ENCODE measurements at regions not wholly inside any gene's neighbourhood (a gene's known extent, or its start where the extent isn't known, plus 50 kb on each side); places are given as distances from the start of the nearest gene placed in this dataset.
"Not testable (repeated sequence)": the region's sequence is repeated elsewhere in the genome, so short reads cannot be mapped to it uniquely, and the experiment has no call there.

- no peak overlapping the region for H3K27ac Mint-ChIP-seq
- no peaks in the 10 kb centered on the region for H3K27me3 Mint-ChIP-seq (ENCODE audit: low read depth)
- peaks cover 7% of the 10 kb centered on the region for H3K9me3 Mint-ChIP-seq
- H3K4me3 Mint-ChIP-seq: no peak overlapping the region
- H3K4me1 Mint-ChIP-seq: peaks cover 8% of the 10 kb centered on the region
- no peaks in the 10 kb centered on the region for H3K36me3 Mint-ChIP-seq
- DNase-seq (ENCODE audit: low spot score in 2 of 2, unreplicated experiment in 2 of 2): no peak
- no peak for TF ChIP-seq CTCF (IDR thresholded peaks at IDR 0.05; ENCODE audit: unreplicated experiment)
Measured at GRCh38 chr6:168852376-168852884, 401.2 kb downstream of the THBS2 start.

- no peak for DNase-seq (ENCODE audit: low spot score in 2 of 2, unreplicated experiment in 2 of 2)
- Mint-ChIP-seq H3K4me3 (no peak overlapping the region), H3K4me1 (peaks cover 8% of the 10 kb centered on the region), H3K27ac (no peak overlapping the region), H3K36me3 (no peaks in the 10 kb centered on the region), H3K27me3 (ENCODE audit: low read depth) (no peaks in the 10 kb centered on the region), H3K9me3 (no peaks in the 10 kb centered on the region)
- TF ChIP-seq CTCF (IDR thresholded peaks at IDR 0.05; ENCODE audit: unreplicated experiment): no peak
Measured at GRCh38 chr6:168851460-168852375, 401.9 kb downstream of the THBS2 start.

GRCh38 chr6:168850027-168850736 is 403.5 kb downstream of the THBS2 start:
- not testable (repeated sequence) for H3K36me3 Mint-ChIP-seq; H3K4me1 Mint-ChIP-seq; H3K27ac Mint-ChIP-seq; H3K9me3 Mint-ChIP-seq; H3K27me3 Mint-ChIP-seq (ENCODE audit: low read depth); H3K4me3 Mint-ChIP-seq; DNase-seq (ENCODE audit: low spot score in 2 of 2, unreplicated experiment in 2 of 2)

GRCh38 chr6:168849459-168849858 is 404.2 kb downstream of the THBS2 start:
- Mint-ChIP-seq H3K36me3 (no peaks in the 10 kb centered on the region), H3K9me3 (no peaks in the 10 kb centered on the region), H3K4me1 (peaks cover 8% of the 10 kb centered on the region), H3K4me3 (no peak overlapping the region), H3K27ac (no peak overlapping the region), H3K27me3 (ENCODE audit: low read depth) (no peaks in the 10 kb centered on the region)
- no peak for DNase-seq (ENCODE audit: low spot score in 2 of 2, unreplicated experiment in 2 of 2)
- TF ChIP-seq CTCF (IDR thresholded peaks at IDR 0.05; ENCODE audit: unreplicated experiment): no peak

GRCh38 chr6:168848797-168849196 is 404.8 kb downstream of the THBS2 start:
- no peak for TF ChIP-seq CTCF (IDR thresholded peaks at IDR 0.05; ENCODE audit: unreplicated experiment)
- Mint-ChIP-seq H3K36me3 (no peaks in the 10 kb centered on the region), H3K4me1 (peaks cover 8% of the 10 kb centered on the region), H3K27me3 (ENCODE audit: low read depth) (no peaks in the 10 kb centered on the region), H3K4me3 (no peak overlapping the region), H3K27ac (no peak overlapping the region), H3K9me3 (no peaks in the 10 kb centered on the region)
- no peak for DNase-seq (ENCODE audit: low spot score in 2 of 2, unreplicated experiment in 2 of 2)
